G401.6 (cell line): ENCODE measurements at regions not wholly inside any gene's neighbourhood (a gene's known extent, or its start where the extent isn't known, plus 50 kb on each side); places are given as distances from the start of the nearest gene placed in this dataset.

Experiments
- FAIRE-seq: peaks from 2 replicates; lab custom pipeline; 2012; peaks lifted over from hg19 to GRCh38; lab: Jason Lieb, UNC

- FAIRE-seq, result no peak
Observed at GRCh38 chr20:40218971-40219370, 470.1 kb downstream of the MAFB start.

- FAIRE-seq, result no peak
Observed at GRCh38 chr20:40218316-40218969, 470.6 kb downstream of the MAFB start.

GRCh38 chr20:40207655-40208054 lies 481.4 kb downstream of the MAFB start:
- FAIRE-seq, result no peak

GRCh38 chr20:40205971-40206370 lies 483.1 kb downstream of the MAFB start:
- FAIRE-seq, result no peak

GRCh38 chr20:40203032-40203431 lies 486.0 kb downstream of the MAFB start:
- FAIRE-seq, result no peak

- no peak for FAIRE-seq
Observed at GRCh38 chr20:40197691-40198090, 491.3 kb downstream of the MAFB start.

- FAIRE-seq, result no peak
Observed at GRCh38 chr20:40196846-40197436, 492.1 kb downstream of the MAFB start.

- FAIRE-seq, result no peak
Observed at GRCh38 chr20:40195742-40196141, 493.3 kb downstream of the MAFB start.

- FAIRE-seq, result no peak
Observed at GRCh38 chr20:40192529-40192928, 496.5 kb downstream of the MAFB start.

GRCh38 chr20:40192081-40192480 lies 497.0 kb downstream of the MAFB start:
- no peak for FAIRE-seq

GRCh38 chr20:40191573-40191972 lies 497.5 kb downstream of the MAFB start:
- FAIRE-seq, result no peak

- FAIRE-seq, result no peak
Observed at GRCh38 chr20:40189621-40190020, 499.4 kb downstream of the MAFB start.

GRCh38 chr20:40188319-40188718 lies 500.7 kb downstream of the MAFB start:
- FAIRE-seq, result no peak

- FAIRE-seq, result no peak
Observed at GRCh38 chr20:40186826-40187225, 502.2 kb downstream of the MAFB start.

- FAIRE-seq, result no peak
Observed at GRCh38 chr20:40181676-40182075, 507.4 kb downstream of the MAFB start.

GRCh38 chr20:40176098-40176841 lies 512.8 kb downstream of the MAFB start:
- no peak for FAIRE-seq

GRCh38 chr20:40175296-40175695 lies 513.7 kb downstream of the MAFB start:
- FAIRE-seq, result no peak

GRCh38 chr20:40173872-40174271 lies 515.2 kb downstream of the MAFB start:
- FAIRE-seq, result no peak

GRCh38 chr20:40168981-40169620 lies 519.9 kb downstream of the MAFB start:
- FAIRE-seq, result no peak

GRCh38 chr20:40161391-40161790 lies 527.6 kb downstream of the MAFB start:
- FAIRE-seq, result no peak

- FAIRE-seq, result no peak
Observed at GRCh38 chr20:40160097-40160550, 528.9 kb downstream of the MAFB start.

GRCh38 chr20:40159276-40159675 lies 529.8 kb downstream of the MAFB start:
- no peak for FAIRE-seq
